KMS-11 (cell line): ENCODE measurements at regions not wholly inside any gene's neighbourhood (a gene's known extent, or its start where the extent isn't known, plus 50 kb on each side); places are given as distances from the start of the nearest gene placed in this dataset.

ENCODE experiments used
- H2AFZ ChIP-seq: fragments of 200-600 bp; sonication (generic); 2 replicates; pipeline ENCODE4 v1.6.1; 2016; ENCODE audit warnings: antibody characterized with exemption, mixed run types, low read depth
- H3K27ac ChIP-seq: fragments of 200-600 bp; sonication (generic); 2 replicates; pipeline ENCODE4 v1.6.1; 2016; ENCODE audit warnings: mild to moderate bottlenecking, mixed run types
- H3K27me3 ChIP-seq: fragments of 200-600 bp; sonication (generic); 2 replicates; pipeline ENCODE4 v1.6.1; 2017; ENCODE audit warnings: mild to moderate bottlenecking, low read depth, mixed run types, moderate library complexity; ENCODE audit not compliant: insufficient read depth
- H3K36me3 ChIP-seq: fragments of 200-600 bp; sonication (generic); 2 replicates; pipeline ENCODE4 v1.6.1; 2017; ENCODE audit warnings: mild to moderate bottlenecking, mixed run types; ENCODE audit not compliant: insufficient read depth
- H3K4me1 ChIP-seq: fragments of 200-600 bp; sonication (generic); 2 replicates; pipeline ENCODE4 v1.6.1; 2016; ENCODE audit warnings: mild to moderate bottlenecking, low read depth, mixed run types; ENCODE audit not compliant: poor library complexity, severe bottlenecking
- H3K4me2 ChIP-seq: fragments of 200-600 bp; sonication (generic); 2 replicates; pipeline ENCODE4 v1.7.0; 2016; ENCODE audit warnings: mild to moderate bottlenecking, mixed run types
- H3K4me3 ChIP-seq: fragments of 200-600 bp; sonication (generic); IDR thresholded peaks from 2 replicates; pipeline ENCODE4 v1.6.1; 2017; ENCODE audit warnings: low read depth, low read length, mixed read lengths; ENCODE audit not compliant: insufficient read depth
- H3K79me2 ChIP-seq: fragments of 200-600 bp; sonication (generic); 2 replicates; pipeline ENCODE4 v1.6.1; 2016; ENCODE audit warnings: low read depth, mixed run types; ENCODE audit not compliant: insufficient read depth
- H3K9ac ChIP-seq: fragments of 200-600 bp; sonication (generic); 2 replicates; pipeline ENCODE4 v1.6.1; 2016; ENCODE audit warnings: mild to moderate bottlenecking, mixed run types
- H4K20me1 ChIP-seq: fragments of 200-600 bp; sonication (generic); 2 replicates; pipeline ENCODE4 v1.6.1; 2016; ENCODE audit warnings: mild to moderate bottlenecking, mixed run types; ENCODE audit not compliant: insufficient read depth
- TF ChIP-seq, protein P1 (sequence below): fragments of 200-600 bp; sonication (generic); conservative IDR thresholded peaks from 2 replicates; pipeline ENCODE4 v1.6.1; 2017; ENCODE audit warnings: low read depth, mild to moderate bottlenecking, antibody characterized with exemption, low read length, moderate library complexity, mixed read lengths

DNA sequence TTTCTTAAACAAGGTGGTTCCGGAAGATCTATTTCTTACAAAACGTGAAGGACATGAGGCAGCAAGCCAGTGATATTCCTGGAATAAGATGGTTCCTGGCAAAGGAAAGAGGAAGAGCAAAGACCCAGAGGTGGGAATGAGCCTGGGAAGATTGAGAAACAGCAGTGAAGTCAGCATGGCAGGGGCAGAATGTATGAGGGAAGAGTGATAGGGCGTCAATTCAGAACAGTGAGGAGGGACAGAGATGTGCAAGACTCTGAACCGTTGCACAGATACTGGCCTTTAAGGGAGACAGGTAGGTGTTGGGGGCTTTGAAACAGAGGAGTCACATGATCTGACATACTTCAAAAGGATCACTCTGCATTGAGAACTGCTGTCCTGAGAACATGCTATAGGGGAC is 338.3 kb downstream of the CBLN4 start:
- no peak overlapping the region for H3K4me3 ChIP-seq
- no peaks in the 10 kb centered on the region for H3K27me3 ChIP-seq
- TF ChIP-seq, protein P1, sequence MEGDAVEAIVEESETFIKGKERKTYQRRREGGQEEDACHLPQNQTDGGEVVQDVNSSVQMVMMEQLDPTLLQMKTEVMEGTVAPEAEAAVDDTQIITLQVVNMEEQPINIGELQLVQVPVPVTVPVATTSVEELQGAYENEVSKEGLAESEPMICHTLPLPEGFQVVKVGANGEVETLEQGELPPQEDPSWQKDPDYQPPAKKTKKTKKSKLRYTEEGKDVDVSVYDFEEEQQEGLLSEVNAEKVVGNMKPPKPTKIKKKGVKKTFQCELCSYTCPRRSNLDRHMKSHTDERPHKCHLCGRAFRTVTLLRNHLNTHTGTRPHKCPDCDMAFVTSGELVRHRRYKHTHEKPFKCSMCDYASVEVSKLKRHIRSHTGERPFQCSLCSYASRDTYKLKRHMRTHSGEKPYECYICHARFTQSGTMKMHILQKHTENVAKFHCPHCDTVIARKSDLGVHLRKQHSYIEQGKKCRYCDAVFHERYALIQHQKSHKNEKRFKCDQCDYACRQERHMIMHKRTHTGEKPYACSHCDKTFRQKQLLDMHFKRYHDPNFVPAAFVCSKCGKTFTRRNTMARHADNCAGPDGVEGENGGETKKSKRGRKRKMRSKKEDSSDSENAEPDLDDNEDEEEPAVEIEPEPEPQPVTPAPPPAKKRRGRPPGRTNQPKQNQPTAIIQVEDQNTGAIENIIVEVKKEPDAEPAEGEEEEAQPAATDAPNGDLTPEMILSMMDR, result no peak
- H3K4me2 ChIP-seq, result no peak overlapping the region
- H2AFZ ChIP-seq, result no peak overlapping the region
- H3K9ac ChIP-seq, result no peak overlapping the region
- H3K79me2 ChIP-seq, result no peaks in the 10 kb centered on the region
- no peaks in the 10 kb centered on the region for H3K36me3 ChIP-seq
- no peak overlapping the region for H3K27ac ChIP-seq
- H4K20me1 ChIP-seq, result no peaks in the 10 kb centered on the region
- no peaks in the 10 kb centered on the region for H3K4me1 ChIP-seq

DNA sequence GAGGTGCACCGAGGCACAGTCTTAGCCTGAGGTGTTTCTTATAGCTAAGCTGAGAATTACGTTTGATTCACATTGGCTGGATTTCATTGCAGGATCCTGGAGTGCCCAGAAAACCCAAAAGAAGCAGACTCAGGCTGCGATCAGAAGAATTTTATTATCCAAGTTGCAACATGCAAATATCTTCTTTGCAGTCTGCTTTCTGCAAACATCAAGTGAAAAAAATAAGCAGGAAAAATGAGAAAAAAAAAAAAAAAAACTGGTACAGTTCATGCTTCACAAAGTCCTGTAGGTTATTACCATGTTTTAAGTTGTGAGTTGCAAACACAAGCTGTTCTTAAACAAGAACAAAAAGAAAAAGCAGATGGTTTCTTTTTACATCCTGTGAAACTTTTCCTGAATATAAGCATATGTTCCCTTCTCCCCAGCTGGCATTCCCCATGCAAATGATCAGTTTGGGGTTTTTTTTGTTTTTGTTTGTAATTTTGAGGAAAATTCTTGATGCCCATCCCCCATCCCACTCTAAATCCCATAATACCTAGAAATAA is 349.0 kb downstream of the CBLN4 start:
- peak overlapping the region; percentile 7; the same call in 1 of the 2 replicates for H2AFZ ChIP-seq
- no peak overlapping the region for H3K9ac ChIP-seq
- no peak overlapping the region for H3K4me3 ChIP-seq
- no peaks in the 10 kb centered on the region for H3K27me3 ChIP-seq
- no peaks in the 10 kb centered on the region for H4K20me1 ChIP-seq
- H3K4me1 ChIP-seq, result peaks cover 10% of the 10 kb centered on the region
- H3K79me2 ChIP-seq, result no peaks in the 10 kb centered on the region
- H3K36me3 ChIP-seq, result no peaks in the 10 kb centered on the region
- 0 out of 2 replicates have a peak overlapping the region, but pooled peaks have one; percentile 21 for H3K4me2 ChIP-seq
- TF ChIP-seq, protein P1, result no peak
- H3K27ac ChIP-seq, result no peak overlapping the region

DNA sequence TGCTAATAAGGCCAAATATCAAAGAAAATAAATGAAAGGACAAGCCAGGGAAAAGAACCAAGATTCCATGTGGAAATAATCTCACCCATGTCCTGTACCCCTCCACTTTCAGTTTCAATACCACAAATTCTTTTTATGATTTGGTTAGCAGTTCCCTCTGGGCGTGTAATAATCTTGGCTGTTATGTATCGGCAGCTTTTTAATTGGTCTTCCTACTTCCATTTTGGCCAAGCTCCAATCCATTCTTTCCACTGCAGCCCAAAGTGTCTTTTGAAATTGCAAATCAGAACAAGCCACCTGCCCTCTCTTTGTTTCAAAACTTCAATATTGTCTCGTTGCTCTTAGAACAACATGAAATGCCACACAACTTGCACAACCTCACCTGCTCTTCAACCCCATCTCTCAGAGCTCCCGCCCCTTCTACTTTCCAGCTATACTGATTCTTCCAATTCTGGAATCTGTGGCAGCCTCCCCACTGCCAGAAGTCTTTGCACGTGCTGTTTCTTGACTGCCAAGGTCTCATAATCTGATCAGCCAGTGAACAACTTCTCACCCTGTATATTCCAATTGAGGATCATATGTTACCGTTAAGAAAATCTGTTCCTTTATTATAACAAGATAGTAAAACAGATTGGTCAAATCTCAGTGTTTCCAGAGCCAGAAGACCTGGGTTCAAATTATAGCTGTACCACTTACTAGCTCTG is 354.5 kb downstream of the CBLN4 start:
- no peak overlapping the region for H3K4me3 ChIP-seq
- TF ChIP-seq, protein P1, result no peak
- H3K36me3 ChIP-seq, result no peaks in the 10 kb centered on the region

DNA sequence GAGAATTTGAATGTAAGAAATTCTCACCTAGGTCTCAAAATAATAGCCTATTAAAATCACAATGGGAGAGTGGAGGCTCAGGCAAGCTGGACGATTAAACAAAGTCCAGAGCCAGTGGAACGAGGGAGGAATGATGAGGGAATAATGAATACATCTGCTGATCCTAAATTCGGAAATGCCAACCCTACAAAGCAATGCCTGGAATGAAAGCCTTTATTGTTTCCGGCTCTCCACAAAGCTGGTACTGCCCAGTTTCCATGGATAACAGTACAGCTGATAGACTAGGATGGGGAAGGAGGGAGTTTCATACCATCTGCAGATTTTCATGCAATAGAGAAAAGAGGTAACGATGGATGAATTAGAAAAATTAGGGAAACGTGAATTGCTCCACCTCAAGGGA is 356.1 kb downstream of the CBLN4 start:
- H3K9ac ChIP-seq, result no peak overlapping the region
- no peaks in the 10 kb centered on the region for H3K36me3 ChIP-seq
- no peaks in the 10 kb centered on the region for H3K27me3 ChIP-seq
- H4K20me1 ChIP-seq, result no peaks in the 10 kb centered on the region
- H3K4me2 ChIP-seq, result no peak overlapping the region
- H3K4me1 ChIP-seq, result no peaks in the 10 kb centered on the region
- H3K27ac ChIP-seq, result no peak overlapping the region
- no peak overlapping the region for H2AFZ ChIP-seq
- no peaks in the 10 kb centered on the region for H3K79me2 ChIP-seq
- TF ChIP-seq, protein P1, result no peak
- H3K4me3 ChIP-seq, result no peak overlapping the region

More for the DNA sequence above, 354.5 kb downstream of the CBLN4 start:
- H2AFZ ChIP-seq, result no peak overlapping the region
- no peaks in the 10 kb centered on the region for H4K20me1 ChIP-seq
- H3K4me1 ChIP-seq, result peaks cover 4% of the 10 kb centered on the region
- H3K27me3 ChIP-seq, result no peaks in the 10 kb centered on the region
- H3K27ac ChIP-seq, result no peak overlapping the region
- no peak overlapping the region for H3K9ac ChIP-seq
- no peaks in the 10 kb centered on the region for H3K79me2 ChIP-seq
- H3K4me2 ChIP-seq, result no peak overlapping the region
